ENCODE measurements at regions not wholly inside any gene's neighbourhood (a gene's known extent, or its start where the extent isn't known, plus 50 kb on each side); places are given as distances from the start of the nearest gene placed in this dataset.

GRCh38 chr3:6438031-6438430 is 422.9 kb upstream of the GRM7 start:
- H3K27ac Mint-ChIP-seq = no peak overlapping the region
- no peak for TF ChIP-seq CTCF (IDR thresholded peaks at IDR 0.05)

GRCh38 chr3:6439226-6439625 is 421.7 kb upstream of the GRM7 start:
- Mint-ChIP-seq H3K9me3 (no peaks in the 10 kb centered on the region), H3K4me1 (no peaks in the 10 kb centered on the region), H3K4me3 (no peak overlapping the region), H3K27me3 (ENCODE audit: low read depth, poor library complexity) (no peaks in the 10 kb centered on the region), H3K27ac (no peak overlapping the region), H3K36me3 (ENCODE audit: low read depth) (no peaks in the 10 kb centered on the region)
- no peak for DNase-seq
- TF ChIP-seq CTCF (IDR thresholded peaks at IDR 0.05) = no peak

More at GRCh38 chr3:6438031-6438430, 422.9 kb upstream of the GRM7 start:
- Mint-ChIP-seq H3K27me3 (ENCODE audit: low read depth, poor library complexity) (no peaks in the 10 kb centered on the region), H3K4me1 (no peaks in the 10 kb centered on the region), H3K36me3 (ENCODE audit: low read depth) (no peaks in the 10 kb centered on the region), H3K4me3 (no peak overlapping the region), H3K9me3 (no peaks in the 10 kb centered on the region)
- DNase-seq = no peak

GRCh38 chr3:6439824-6440223 is 421.1 kb upstream of the GRM7 start:
- no peaks in the 10 kb centered on the region for H3K9me3 Mint-ChIP-seq
- H3K27ac Mint-ChIP-seq = no peak overlapping the region
- no peaks in the 10 kb centered on the region for H3K27me3 Mint-ChIP-seq (ENCODE audit: low read depth, poor library complexity)

DNA sequence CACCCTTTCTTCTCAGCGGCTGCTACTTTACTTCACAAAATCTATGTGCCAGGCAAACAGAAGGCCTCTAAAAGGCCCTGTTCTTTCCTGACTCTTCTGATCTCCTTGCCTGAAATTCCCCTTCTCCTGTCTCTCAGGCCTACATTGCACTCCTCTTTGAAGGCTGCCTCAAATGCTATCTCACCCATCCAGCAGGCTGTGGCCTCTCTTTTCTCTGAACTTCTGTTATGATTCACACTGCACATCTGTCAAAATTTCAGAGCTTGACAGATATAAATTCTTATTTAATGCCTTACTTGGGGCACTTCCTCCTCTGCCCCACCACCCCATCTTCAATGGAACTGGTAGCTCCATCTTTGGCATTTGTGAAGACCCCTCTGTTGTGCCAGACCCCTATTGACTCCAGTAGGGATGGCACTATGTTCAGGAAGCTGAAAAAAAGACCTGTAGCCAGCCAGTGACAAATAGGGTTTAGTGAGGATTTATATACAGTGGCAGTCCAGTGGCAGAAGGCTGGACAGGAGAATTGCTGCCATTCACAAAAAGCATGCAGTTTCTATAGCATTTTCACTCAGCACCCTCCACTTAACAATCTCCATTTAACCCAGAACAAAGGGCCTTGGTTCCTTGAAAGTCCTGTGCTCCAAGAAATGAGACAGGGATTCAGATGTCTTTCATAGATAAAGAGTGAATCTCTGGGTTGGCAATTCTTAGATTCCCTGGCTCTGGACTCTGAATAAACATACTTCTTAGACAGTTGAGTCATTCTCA is 415.8 kb upstream of the GRM7 start:
- Mint-ChIP-seq H3K9me3 (no peaks in the 10 kb centered on the region), H3K4me1 (no peaks in the 10 kb centered on the region), H3K27ac (no peak overlapping the region), H3K4me3 (no peak overlapping the region), H3K27me3 (ENCODE audit: low read depth, poor library complexity) (no peaks in the 10 kb centered on the region), H3K36me3 (ENCODE audit: low read depth) (no peaks in the 10 kb centered on the region)
- no peak for DNase-seq
- no peak for TF ChIP-seq CTCF (IDR thresholded peaks at IDR 0.05)

More at GRCh38 chr3:6439824-6440223, 421.1 kb upstream of the GRM7 start:
- no peak for TF ChIP-seq CTCF (IDR thresholded peaks at IDR 0.05)
- H3K4me1 Mint-ChIP-seq = no peaks in the 10 kb centered on the region
- DNase-seq = no peak
- H3K4me3 Mint-ChIP-seq = no peak overlapping the region
- H3K36me3 Mint-ChIP-seq (ENCODE audit: low read depth) = no peaks in the 10 kb centered on the region

- H3K27me3 Mint-ChIP-seq (ENCODE audit: low read depth, poor library complexity) = no peaks in the 10 kb centered on the region
- TF ChIP-seq CTCF (IDR thresholded peaks at IDR 0.05) = no peak
- no peaks in the 10 kb centered on the region for H3K36me3 Mint-ChIP-seq (ENCODE audit: low read depth)
- no peaks in the 10 kb centered on the region for H3K4me1 Mint-ChIP-seq
- no peak for DNase-seq
- H3K27ac Mint-ChIP-seq = no peak overlapping the region
- H3K9me3 Mint-ChIP-seq = no peaks in the 10 kb centered on the region
- no peak overlapping the region for H3K4me3 Mint-ChIP-seq
Observed at GRCh38 chr3:6447166-6447801, 413.6 kb upstream of the GRM7 start.

GRCh38 chr3:6448011-6448410 is 412.9 kb upstream of the GRM7 start:
- no peak overlapping the region for H3K27ac Mint-ChIP-seq
- no peaks in the 10 kb centered on the region for H3K9me3 Mint-ChIP-seq
- H3K4me3 Mint-ChIP-seq = no peak overlapping the region
- H3K27me3 Mint-ChIP-seq (ENCODE audit: low read depth, poor library complexity) = no peaks in the 10 kb centered on the region
- no peaks in the 10 kb centered on the region for H3K36me3 Mint-ChIP-seq (ENCODE audit: low read depth)
- no peak for TF ChIP-seq CTCF (IDR thresholded peaks at IDR 0.05)
- no peak for DNase-seq
- H3K4me1 Mint-ChIP-seq = no peaks in the 10 kb centered on the region

All from nephron progenitor cell (in vitro differentiated cells).